Left cardiac atrium (tissue), 4 donors: ENCODE measurements at regions not wholly inside any gene's neighbourhood (a gene's known extent, or its start where the extent isn't known, plus 50 kb on each side); places are given as distances from the start of the nearest gene placed in this dataset.
A peak's percentile ranks its signal among the peaks of the same experiment; 100 is the strongest.
"Not testable (repeated sequence)": the region's sequence is repeated elsewhere in the genome, so short reads cannot be mapped to it uniquely, and the experiment has no call there.

ENCODE experiments used
- ATAC-seq, 2 donors: fragments of 200-7000 bp; cut with Tn5 transposase; one replicate each; pipeline ENCODE4 v1.9.1; 2020; ENCODE audit warnings: mild to moderate bottlenecking in 2 of 2, moderate library complexity in 2 of 2
- DNase-seq: peaks from one replicate; pipeline ENCODE4 v3.0.0-alpha.2; 2020
- intact Hi-C, 2 donors: fragments of 100-400 bp; cut with DNase I; formaldehyde crosslinking; loops; one replicate each; pipeline versions ENCODE4 v1.14.1 to v1.15.1; 2022 to 2023
- donor health status: DM: no; HTN: yes; CAD: no.
- donor health status: DM: no; HTN: yes; CAD: no; lungs with severe emphysema.
- donor health status: DM: yes; HTN: yes; CAD: no.
- donor health status: Dilated cardiomyopathy.

GRCh38 chr5:115696141-115696650 is 70.4 kb upstream of the TMED7 start:
- intact Hi-C loops, result no loop called here
- DNase-seq (no peak), ATAC-seq (no peak)

- ATAC-seq (no peak), DNase-seq (no peak)
- intact Hi-C loops, result no loop called here
These were observed 69.6 kb upstream of the TMED7 start for GRCh38 chr5:115695310-115695880.

GRCh38 chr5:115691814-115692213 is 66.0 kb upstream of the TMED7 start:
- intact Hi-C loops, DNase-seq, ATAC-seq: not testable (repeated sequence)

- intact Hi-C loops, result no loop called here
- DNase-seq (no peak), ATAC-seq (no peak)
These were observed 60.9 kb upstream of the TMED7 start for GRCh38 chr5:115686738-115687074.

GRCh38 chr5:115686051-115686737 is 60.4 kb upstream of the TMED7 start:
- DNase-seq (peak; percentile 34), ATAC-seq (peak; percentile 19 to 25)
- intact Hi-C loops, result no loop called here

- intact Hi-C loops, result no loop called here
- no peak for ATAC-seq
- DNase-seq, result no peak
These were observed 59.7 kb upstream of the TMED7 start for GRCh38 chr5:115685490-115685889.

- intact Hi-C loops, result no loop called here
- ATAC-seq (no peak), DNase-seq (no peak)
These were observed 58.7 kb upstream of the TMED7 start for GRCh38 chr5:115684513-115685037.

GRCh38 chr5:115683081-115683480 is 57.2 kb upstream of the TMED7 start:
- no peak for ATAC-seq
- no peak for DNase-seq
- intact Hi-C loops, result no loop called here
